Stimulated activated CD4-positive, alpha-beta T cell treated with anti-CD3 and anti-CD28 coated beads, TNF-alpha, amount 100 ng/mL, for 48 hours (primary cell): ENCODE measurements at regions not wholly inside any gene's neighbourhood (a gene's known extent, or its start where the extent isn't known, plus 50 kb on each side); places are given as distances from the start of the nearest gene placed in this dataset.
"Not testable (repeated sequence)": the region's sequence is repeated elsewhere in the genome, so short reads cannot be mapped to it uniquely, and the experiment has no call there.

Experiments used
- DNase-seq, 3 donors: peaks; one replicate each; pipeline ENCODE4 v3.0.0-alpha.2; 2020; ENCODE audit warnings: low read depth in 3 of 3

- DNase-seq, result no peak
These were observed 318.8 kb downstream of the ZNF674 start for GRCh38 chrX:46226422-46226821.

DNA sequence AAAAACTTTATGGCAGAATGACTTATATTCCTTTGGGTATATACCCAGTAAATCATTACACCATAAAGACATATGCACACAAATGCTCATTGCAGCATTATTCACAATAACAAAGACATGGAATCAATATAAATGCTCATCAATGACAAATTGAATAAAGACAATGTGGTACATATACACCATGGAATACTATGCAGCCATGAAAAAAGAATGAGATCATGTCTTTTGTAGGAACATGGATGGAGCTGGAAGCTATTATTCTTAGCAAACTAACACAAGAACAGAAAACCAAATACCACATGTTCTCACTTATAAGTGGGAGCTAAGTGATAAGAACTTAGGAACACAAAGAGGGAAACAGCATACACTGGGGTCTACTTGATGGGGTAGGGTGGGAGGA, 321.7 kb downstream of the ZNF674 start:
- not testable (repeated sequence) for DNase-seq

GRCh38 chrX:46220822-46221221, 324.4 kb downstream of the ZNF674 start:
- DNase-seq, result no peak

DNA sequence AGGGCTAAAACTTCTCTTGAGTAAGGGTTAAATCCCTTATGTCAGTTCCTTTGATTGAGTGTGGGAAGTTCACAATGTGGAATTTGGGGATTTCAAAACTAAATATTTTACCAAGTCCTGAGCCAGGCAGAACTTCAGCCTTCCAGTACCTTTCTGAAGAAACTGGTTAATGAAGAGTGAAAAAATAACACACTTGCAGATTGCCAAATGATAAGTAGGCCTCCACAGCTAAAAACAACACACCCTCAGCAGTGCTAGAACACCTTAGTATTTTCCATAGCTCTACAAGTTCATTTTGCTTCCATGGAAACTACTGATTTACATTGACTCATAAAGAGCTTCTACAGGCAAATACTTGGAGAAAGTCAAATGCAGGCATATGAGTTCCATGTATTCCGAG, 326.8 kb downstream of the ZNF674 start:
- no peak for DNase-seq

DNA sequence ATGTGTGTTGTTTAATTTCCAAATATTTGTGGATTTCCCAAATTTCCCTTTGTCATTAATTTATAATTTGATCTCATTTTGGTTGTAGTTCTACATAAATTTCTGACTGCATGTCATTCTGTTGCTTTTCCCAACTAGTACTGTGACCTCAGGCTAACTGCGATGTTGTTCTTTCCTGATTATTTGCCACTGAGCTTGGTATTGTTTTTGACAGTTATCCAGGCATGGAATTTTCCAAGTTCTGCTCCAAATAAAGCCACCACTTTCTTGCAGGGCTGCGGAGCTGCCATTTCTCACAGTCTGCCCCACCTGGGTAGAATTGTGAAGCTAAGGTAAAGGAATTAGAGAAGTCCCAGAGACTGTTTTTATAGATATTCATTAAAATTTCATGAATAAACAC, 328.8 kb downstream of the ZNF674 start:
- no peak for DNase-seq

DNA sequence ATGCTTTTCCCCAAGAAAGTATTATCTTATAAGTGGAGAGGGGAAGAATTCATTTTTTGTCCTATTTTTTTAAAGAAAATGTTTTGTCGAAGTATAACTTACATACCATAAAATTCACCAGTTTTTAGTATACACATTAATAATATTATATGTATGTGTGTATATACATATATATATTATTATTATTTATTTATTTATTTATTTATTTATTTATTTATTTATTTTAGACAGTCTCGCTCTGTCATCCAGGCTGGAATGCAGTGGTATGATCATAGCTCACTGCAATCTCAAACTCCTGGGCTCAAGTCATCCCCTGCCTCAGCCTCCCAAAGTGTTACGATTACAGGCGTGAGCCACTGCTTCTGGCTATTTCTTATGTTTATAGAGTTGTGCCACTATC, 334.1 kb downstream of the ZNF674 start:
- no peak for DNase-seq

DNA sequence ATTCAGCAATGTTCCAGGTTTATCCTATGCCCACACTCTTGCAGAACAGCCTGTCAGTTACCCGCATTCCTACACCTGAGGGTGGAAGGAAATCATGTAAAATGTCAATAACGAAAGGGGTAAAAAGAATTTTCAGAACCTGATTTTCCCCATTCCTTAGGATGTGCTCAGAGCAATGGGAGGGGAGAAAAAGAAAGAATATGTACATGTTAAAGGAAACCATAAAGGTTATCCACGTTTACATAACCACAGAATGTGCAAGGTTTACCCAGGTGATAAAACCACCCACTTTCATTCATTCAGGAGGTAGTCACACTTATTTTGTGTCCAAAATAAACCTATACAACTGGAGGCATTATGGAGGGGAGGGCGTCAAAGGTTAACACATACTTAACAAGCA, 335.5 kb downstream of the ZNF674 start:
- DNase-seq, result no peak

- DNase-seq, result no peak
These were observed 336.2 kb downstream of the ZNF674 start for GRCh38 chrX:46209037-46209436.

DNA sequence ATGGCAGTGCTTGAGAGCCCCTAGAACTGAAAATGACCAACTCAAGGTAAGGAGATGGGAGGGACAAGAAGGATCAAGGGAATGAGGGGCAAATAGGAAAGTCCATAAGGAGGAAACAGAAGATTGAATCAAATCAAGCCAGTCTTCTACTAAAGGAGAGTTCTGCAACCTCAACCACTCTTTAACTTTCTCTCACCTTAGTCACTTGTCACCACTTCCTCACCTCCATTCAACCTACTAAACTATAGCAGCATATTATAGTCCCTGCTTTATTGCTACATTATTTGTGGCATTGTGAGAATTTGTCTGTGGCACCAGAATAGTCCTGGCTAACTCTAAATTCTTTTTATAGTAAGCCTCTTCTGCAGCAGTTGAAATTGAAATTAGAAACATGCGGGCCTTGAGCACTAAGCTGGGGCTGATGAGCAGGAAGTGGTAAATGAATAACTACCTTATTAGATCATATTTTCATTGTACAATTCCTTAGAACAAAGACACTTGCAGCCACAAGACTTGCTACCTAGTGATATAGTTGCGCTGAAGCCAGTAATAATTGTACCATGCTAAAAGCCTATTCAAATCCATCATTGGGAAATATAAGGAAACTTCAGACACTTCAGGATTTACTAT, 336.9 kb downstream of the ZNF674 start:
- no peak for DNase-seq

DNA sequence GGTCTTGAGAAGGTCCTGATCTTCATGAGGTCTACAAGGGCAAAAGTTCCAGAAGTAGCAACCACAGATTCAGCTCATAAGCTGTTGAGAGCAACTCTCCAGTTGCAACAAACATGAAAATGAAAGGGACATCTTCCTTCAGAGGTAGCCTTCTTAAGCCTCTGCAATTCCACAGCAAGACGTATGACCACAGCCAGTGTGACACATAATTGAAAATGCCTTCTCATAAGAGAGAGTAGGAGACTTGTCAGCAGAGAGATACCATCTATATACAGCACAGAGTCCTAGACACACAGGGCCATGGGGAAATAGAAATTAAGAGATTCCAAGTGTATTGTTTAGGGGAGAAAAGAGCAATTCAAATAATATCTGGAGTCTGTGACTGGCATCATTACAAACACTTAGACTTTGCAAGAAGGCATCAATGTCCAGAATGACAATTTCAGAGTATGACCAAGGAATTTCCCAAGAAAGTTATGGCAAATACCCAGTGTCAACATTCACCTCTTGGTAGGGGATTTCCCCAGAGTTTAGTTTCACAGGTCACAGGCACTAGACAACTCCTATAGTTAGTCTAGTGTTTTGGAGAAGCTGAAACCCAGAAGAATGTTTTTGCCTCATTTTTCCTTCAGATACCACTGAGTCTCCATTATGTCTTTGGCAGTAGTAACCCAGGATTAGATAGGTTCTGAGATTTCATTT, 340.3 kb downstream of the ZNF674 start:
- no peak for DNase-seq

DNA sequence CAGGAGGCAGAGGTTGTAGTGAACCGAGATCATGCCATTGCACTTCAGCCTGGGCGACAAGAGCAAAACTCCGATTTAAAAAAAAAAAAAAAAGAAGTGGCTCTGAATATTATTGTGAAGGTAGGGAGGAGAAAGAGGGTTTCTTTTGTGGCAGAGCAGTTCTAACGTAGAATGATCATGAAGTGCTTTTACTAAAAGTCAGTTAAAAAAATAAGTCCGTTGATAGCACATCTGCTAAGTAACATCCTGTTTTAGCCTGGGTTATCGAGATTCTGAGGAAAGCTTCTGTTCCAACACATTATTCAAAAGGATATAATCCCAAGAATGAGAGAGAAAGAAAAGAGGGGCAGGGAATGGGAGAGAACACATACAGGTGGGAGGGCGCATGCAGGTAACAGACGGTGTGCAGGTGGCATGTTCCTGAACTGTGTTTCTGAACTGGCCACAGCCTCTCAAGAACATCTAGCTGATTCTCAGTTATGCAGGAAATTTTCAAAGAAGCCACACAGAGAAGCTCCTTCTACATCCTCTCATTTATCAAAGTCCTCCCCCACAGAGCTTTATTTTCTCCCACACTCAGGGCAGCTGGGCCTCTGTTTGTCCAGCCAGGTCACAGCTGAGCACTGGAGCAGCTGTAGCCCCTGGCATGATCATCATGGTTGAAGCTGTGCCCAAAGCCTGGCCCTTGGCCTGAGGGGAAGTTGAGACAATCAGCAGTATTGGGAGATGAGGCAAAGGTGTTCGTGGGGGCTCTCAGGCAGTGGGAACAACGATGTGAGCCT, 342.3 kb downstream of the ZNF674 start:
- no peak for DNase-seq

GRCh38 chrX:46200413-46200812, 344.8 kb downstream of the ZNF674 start:
- no peak for DNase-seq

DNA sequence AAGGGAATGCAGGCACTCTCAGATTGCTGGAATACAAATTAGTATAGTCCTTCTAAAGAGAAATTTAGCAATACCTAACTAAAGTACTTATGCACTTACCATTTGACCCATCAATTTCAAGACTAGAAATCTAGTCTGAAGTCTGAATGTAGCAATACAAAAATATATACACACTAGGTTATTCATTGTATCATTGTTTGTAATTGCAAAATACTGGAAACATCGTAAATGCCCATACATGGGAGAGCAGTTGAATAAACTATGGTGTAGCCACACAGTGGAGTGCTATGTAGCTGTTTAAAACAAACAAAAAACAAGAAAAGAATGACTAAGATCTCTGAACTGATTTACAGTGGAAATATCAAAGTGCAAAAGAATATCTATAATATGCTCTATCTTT, 346.4 kb downstream of the ZNF674 start:
- DNase-seq, result no peak

DNA sequence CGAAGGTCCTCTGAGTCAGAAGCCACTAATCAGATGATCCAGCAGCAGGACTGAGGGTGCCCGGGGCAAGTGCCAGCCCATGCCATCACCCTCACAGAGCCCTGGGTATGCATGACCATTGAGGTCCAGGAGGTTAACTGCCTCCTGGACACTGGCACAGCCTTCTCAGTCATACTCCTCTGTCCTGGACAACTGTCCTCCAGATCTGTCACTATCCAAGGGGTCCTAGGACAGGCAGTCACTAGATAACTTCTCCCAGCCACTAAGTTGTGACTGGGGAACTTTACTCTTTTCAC, 358.5 kb downstream of the ZNF674 start:
- not testable (repeated sequence) for DNase-seq

DNA sequence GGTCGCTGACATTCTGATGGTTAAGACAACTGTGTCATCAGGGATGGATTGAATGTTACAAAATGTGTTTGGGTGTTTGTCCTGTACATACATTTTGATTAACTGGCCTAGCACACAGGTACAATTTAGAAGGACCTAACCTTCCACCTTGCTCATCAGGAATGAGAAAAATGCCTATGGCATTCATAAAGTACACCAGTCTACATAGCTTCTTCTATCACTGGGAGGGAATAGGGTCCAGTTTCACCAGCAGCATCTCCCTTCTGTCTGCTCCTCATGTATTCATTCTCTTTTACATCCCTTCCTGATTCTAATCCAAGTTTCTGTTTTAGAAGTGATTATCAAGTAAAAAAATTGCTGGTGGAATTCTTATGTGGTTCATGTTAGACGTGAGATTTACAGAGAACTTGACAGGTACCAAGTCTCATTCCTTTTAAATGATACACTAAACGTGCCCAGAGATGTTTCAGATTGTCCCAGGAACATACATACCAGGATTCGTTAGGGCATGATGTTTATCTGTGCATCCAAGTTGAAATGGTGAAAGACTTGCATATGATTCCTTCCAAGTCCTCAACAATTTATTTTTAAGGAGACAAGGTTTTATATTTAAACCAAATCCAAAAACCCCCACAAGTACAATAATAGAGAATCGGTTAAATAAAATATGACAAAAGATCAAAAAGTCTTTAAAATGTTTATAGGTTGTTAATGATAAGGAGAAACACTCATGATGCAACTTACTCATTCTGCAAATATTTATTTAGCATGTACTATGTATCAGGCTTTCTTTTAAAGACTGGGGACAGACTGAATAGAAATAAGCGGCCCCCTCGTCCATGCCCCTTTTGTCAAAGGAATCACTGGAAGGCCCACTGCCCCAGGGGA, 359.1 kb downstream of the ZNF674 start:
- no peak for DNase-seq

DNA sequence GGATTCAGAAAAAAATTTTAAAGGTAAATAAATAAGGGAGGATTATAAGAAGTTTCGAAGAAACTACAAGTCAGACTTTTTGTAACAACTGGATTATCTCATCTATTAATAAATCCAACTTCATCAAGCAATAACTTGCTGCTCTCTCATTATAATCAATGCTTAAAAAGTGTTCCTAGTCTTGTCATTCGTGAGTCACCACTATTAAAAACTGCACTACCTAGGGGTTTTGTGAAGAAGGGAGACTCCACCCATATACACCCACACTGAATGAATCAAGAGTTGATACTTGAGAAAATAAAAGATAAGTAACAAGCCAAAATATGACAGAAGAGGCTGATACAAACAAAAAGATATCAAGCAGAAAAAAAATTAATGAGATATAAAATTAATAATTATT, 360.5 kb downstream of the ZNF674 start:
- DNase-seq, result no peak

- peak in 1 of 3 donors; percentile 2 for DNase-seq
These were observed 364.9 kb downstream of the ZNF674 start for GRCh38 chrX:46180258-46180687.

GRCh38 chrX:46179748-46180147, 365.5 kb downstream of the ZNF674 start:
- no peak for DNase-seq

DNA sequence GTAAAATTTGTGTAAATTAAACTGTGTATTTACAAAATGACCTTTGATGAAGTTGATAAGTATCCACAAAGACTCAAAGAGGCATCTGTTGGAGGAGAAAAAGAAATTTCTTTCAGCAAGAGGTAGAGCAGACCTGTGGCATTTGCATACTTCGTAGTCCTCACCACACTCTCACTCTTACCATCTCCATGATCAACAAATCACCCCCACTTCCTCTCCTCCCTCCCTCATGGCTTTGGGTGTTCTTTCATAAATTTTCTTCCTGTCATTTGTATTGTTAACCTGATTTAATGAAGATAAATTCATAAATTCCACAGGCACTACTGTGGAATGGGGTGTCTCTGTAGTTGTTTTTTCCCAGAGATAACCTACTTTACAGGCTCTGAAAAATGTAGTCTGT, 366.5 kb downstream of the ZNF674 start:
- no peak for DNase-seq

- DNase-seq, result no peak
These were observed 372.1 kb downstream of the ZNF674 start for GRCh38 chrX:46173159-46173558.

DNA sequence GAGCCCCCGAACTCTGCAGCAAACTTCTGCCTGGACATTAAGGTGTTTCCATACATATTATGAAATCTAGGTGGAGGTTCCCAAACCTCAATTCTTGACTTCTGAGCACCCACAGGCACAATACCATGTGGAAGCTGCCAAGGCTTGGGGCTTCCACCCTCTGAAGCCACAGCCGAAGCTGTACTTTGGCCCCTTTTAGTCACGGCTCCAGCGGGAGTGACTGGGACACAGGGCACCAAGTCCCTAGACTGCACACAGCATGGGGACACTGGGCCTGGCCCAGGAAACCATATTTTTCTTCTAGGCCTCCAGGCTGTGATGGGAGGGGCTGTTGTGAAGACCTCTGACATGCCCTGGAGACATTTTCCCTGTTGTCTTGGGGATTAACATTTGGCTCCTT, 373.8 kb downstream of the ZNF674 start:
- not testable (repeated sequence) for DNase-seq

DNA sequence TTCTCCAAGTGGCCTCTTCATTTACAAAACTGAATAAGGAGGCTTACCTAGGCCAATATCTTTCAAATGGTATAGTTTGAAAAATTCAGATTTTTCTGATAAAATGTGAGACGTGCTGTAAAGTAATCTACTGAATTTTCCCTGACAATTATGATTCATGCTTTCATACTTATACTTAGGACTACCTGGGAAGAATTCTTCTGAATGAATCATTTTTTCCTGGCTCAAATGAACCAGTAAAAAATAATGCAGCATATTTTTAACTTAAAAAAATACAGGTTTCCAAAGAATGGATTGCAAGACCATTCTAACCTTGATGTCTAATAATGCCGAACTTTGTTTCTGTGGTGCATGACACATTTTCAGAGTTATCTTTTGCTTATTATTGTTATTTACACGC, 375.4 kb downstream of the ZNF674 start:
- DNase-seq, result no peak
